ENCODE measurements at regions not wholly inside any gene's neighbourhood (a gene's known extent, or its start where the extent isn't known, plus 50 kb on each side); places are given as distances from the start of the nearest gene placed in this dataset.

- H3K23me2 ChIP-seq (ENCODE audit: insufficient read length, low read depth, low read length, poor library complexity, severe bottlenecking), result no peaks in the 10 kb centered on the region
- no peaks in the 10 kb centered on the region for H3K27me3 ChIP-seq (ENCODE audit: insufficient read depth, low read length)
- no peaks in the 10 kb centered on the region for H3K79me2 ChIP-seq (ENCODE audit: insufficient read depth, low read length)
- no peak overlapping the region for H2BK15ac ChIP-seq (ENCODE audit: low read depth, low read length)
- H3K9me3 ChIP-seq (ENCODE audit: control insufficient read depth, low read depth, low read length), result no peaks in the 10 kb centered on the region
- no peak overlapping the region for H3K9ac ChIP-seq (ENCODE audit: extremely low read depth, insufficient read length, low read length)
- H4K20me1 ChIP-seq (ENCODE audit: control insufficient read depth, insufficient read depth, insufficient read length), result no peaks in the 10 kb centered on the region
- peaks cover 3% of the 10 kb centered on the region in 2 experiments; a peak in 1 of 4 replicates for H3K4me1 Mint-ChIP-seq
- no peak overlapping the region for H3K14ac ChIP-seq (ENCODE audit: insufficient read depth, low read length)
- H3K4me3 Mint-ChIP-seq, result no peak overlapping the region
- no peak overlapping the region for H3K23ac ChIP-seq (ENCODE audit: insufficient read length, low read depth, low read length)
- no peaks in the 10 kb centered on the region for H3K4me1 ChIP-seq (ENCODE audit: insufficient read depth, low read length)
- H4K5ac ChIP-seq (ENCODE audit: insufficient read length, low read depth, low read length), result no peak overlapping the region
- H3K56ac ChIP-seq (ENCODE audit: insufficient read length, low read depth, low read length), result no peak overlapping the region
- peaks cover 0 to 3% (median 1%) of the 10 kb centered on the region in 3 experiments; a peak in 2 of 7 replicates for H3K36me3 Mint-ChIP-seq (ENCODE audit: insufficient read depth in 1 of 3, low read depth in 3 of 3)
- H4K8ac ChIP-seq (replicated peaks; ENCODE audit: insufficient read length, low read depth, low read length), result no peak overlapping the region
- H3K27me3 Mint-ChIP-seq (ENCODE audit: low read depth), result no peaks in the 10 kb centered on the region
- no peak overlapping the region for H3K18ac ChIP-seq (ENCODE audit: insufficient read length, low read depth, low read length)
- no peaks in the 10 kb centered on the region for H3K79me1 ChIP-seq (ENCODE audit: insufficient read depth, low read depth, low read length, poor library complexity, severe bottlenecking)
- no peak overlapping the region for H2BK120ac ChIP-seq (ENCODE audit: low read depth, low read length, poor library complexity, severe bottlenecking)
- no peak for DNase-seq
- no peak for TF ChIP-seq CTCF (conservative IDR thresholded peaks at IDR 0.05)
- H3K27ac ChIP-seq (ENCODE audit: insufficient read length, low read depth, low read length), result no peak overlapping the region
- H3T11ph ChIP-seq (ENCODE audit: low read length), result no peak overlapping the region
- H2AK5ac ChIP-seq (ENCODE audit: insufficient read length, low read length), result no peak overlapping the region
- WGBS (ENCODE audit: extremely low coverage, insufficient read length, low lambda C conversion rate), result no CpG with 5 or more reads among the region's 3 CpGs
- H3K4ac ChIP-seq (ENCODE audit: low read depth, low read length), result no peak overlapping the region
- no peak overlapping the region for H2BK20ac ChIP-seq (ENCODE audit: low read depth, low read length, poor library complexity, severe bottlenecking)
- H3K27ac Mint-ChIP-seq, result no peak overlapping the region
- H2BK5ac ChIP-seq (ENCODE audit: insufficient read length, low read length), result no peak overlapping the region
- H4K91ac ChIP-seq (ENCODE audit: insufficient read length, low read depth, low read length), result no peak overlapping the region
- H3K9me3 Mint-ChIP-seq, result peaks cover 3 to 4% of the 10 kb centered on the region in 2 experiments; a peak in 3 of 5 replicates
- no peak overlapping the region for H2BK12ac ChIP-seq (ENCODE audit: insufficient read length, low read depth, low read length)
- no peak overlapping the region for H2AFZ ChIP-seq (ENCODE audit: low read length)
- no peak overlapping the region for H3K4me2 ChIP-seq (ENCODE audit: insufficient read depth, insufficient read length, low read length)
Measured at GRCh38 chr2:180717588-180717987, 262.8 kb upstream of the UBE2E3 start.

Measured in H9 (cell line).